ENCODE measurements at regions not wholly inside any gene's neighbourhood (a gene's known extent, or its start where the extent isn't known, plus 50 kb on each side); places are given as distances from the start of the nearest gene placed in this dataset.

DNA sequence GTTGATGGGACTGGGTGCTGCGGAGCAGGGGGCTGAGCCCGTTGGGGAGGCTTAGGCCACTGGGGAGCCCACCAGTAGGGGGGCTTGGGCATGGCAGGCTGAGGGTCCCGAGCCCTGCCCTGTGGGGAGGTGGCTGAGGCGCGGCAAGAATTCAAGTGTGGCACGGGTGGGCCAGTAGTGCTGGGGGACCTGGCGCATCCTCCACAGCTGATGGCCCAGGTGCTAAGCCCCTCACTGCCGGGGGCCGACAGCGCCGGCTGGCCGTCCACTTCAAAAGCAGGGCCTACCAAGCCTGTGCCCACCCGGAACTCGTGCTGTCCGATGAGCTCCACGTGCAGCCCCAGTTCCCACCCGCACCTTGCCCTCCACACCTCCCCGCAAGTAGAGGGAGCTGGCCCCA lies 917.5 kb downstream of the TAF11L14 start:
- TF ChIP-seq, protein P1, sequence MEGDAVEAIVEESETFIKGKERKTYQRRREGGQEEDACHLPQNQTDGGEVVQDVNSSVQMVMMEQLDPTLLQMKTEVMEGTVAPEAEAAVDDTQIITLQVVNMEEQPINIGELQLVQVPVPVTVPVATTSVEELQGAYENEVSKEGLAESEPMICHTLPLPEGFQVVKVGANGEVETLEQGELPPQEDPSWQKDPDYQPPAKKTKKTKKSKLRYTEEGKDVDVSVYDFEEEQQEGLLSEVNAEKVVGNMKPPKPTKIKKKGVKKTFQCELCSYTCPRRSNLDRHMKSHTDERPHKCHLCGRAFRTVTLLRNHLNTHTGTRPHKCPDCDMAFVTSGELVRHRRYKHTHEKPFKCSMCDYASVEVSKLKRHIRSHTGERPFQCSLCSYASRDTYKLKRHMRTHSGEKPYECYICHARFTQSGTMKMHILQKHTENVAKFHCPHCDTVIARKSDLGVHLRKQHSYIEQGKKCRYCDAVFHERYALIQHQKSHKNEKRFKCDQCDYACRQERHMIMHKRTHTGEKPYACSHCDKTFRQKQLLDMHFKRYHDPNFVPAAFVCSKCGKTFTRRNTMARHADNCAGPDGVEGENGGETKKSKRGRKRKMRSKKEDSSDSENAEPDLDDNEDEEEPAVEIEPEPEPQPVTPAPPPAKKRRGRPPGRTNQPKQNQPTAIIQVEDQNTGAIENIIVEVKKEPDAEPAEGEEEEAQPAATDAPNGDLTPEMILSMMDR (IDR thresholded peaks at IDR 0.05; ENCODE audit: low read depth, low read length, poor library complexity, severe bottlenecking), result no peak
- no peak for TF ChIP-seq EZH2phosphoT487 (IDR thresholded peaks at IDR 0.05; ENCODE audit: borderline replicate concordance, low read length)
